ENCODE measurements at regions not wholly inside any gene's neighbourhood (a gene's known extent, or its start where the extent isn't known, plus 50 kb on each side); places are given as distances from the start of the nearest gene placed in this dataset.

DNA sequence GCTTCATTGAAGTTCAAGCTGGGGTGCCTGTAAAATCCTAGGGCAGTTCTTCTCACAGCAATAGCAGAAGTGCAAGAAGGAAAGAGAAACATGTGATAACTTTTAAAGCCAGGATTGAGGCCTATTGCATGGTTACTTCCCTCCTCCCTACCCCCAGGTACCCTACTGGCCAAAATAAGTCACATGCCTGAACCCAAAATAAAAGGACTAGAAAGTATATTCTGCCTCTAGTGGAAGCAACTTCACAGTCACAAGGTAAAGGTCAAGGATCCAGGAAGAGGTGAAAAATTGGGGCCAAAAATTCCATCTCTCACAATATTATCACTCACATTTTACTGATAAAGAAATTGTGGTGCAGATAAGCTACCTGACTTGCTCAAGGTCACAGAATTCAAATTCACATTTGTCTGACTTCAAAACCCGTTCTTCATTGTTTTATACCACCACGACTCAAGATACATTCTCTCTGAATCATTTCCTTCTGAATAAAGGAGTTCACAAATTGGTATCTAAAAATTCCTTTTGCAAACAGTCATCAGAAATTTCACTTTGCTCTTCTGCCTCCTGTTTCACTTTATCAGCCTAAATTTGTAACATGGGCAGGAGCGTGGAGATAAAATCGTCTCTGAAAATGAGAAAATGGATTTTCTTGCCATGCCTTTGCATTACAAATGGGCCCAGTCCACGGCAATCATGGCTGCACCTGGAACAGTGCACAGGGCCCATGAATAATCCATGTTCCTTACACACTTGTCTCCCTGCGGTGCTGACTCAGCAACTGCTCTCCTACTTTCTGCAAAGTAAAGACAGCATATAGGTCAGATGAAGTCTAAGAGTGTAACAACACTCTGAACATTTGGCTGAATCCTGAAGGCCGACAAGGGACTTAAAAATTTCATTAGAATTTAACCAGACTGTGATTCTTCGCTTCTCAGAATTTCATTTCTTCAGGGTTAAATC lies 485.3 kb upstream of the NFIA start:
- DNase-seq (ENCODE audit: low read depth in 1 of 2, low spot score in 2 of 2) (no peak), FAIRE-seq (no peak)
- WGBS, 2 experiments (ENCODE audit: extremely low coverage in 1 of 2, insufficient coverage in 1 of 2, insufficient read length in 1 of 2, insufficient replicate concordance in 2 of 2, low coverage in 1 of 2, low lambda C conversion rate in 2 of 2, missing lambda C conversion rate in 1 of 2), result 83% methylated on average over 8 of the region's 8 CpGs; no CpG with 5 or more reads in 1 of the 2 experiments
- Histone ChIP-seq H2BK12ac (ENCODE audit: low read depth, low read length) (no peak overlapping the region), H3K56ac (replicated peaks; ENCODE audit: insufficient read length, low read depth, low read length) (no peak overlapping the region), H3K9ac (replicated peaks in 1 of 4; ENCODE audit: extremely low read depth in 1 of 4, low read depth in 3 of 4, low read length in 3 of 4) (no peak overlapping the region), H4K91ac (replicated peaks; ENCODE audit: insufficient read length, low read length) (no peak overlapping the region), H2BK15ac (ENCODE audit: low read length) (no peak overlapping the region), H3K23me2 (ENCODE audit: low read depth, low read length) (no peaks in the 10 kb centered on the region; the same call in 1 of the 2 replicates), H3K4me3 (ENCODE audit: extremely low read depth in 1 of 4, insufficient read depth in 2 of 4, low read depth in 3 of 4, low read length in 4 of 4) (no peak overlapping the region), H3K9me3 (ENCODE audit: insufficient read depth in 2 of 2, low read depth in 1 of 2, low read length in 1 of 2) (peaks cover 0 to 3% of the 10 kb centered on the region in 2 experiments; a peak in 1 of 4 replicates), H2AK5ac (ENCODE audit: low read depth, low read length) (no peak overlapping the region), H2BK120ac (replicated peaks; ENCODE audit: low read depth, low read length) (no peak overlapping the region), H4K20me1 (replicated peaks in 1 of 2; ENCODE audit: control insufficient read depth in 1 of 2, insufficient read depth in 2 of 2, low read length in 2 of 2) (no peaks in the 10 kb centered on the region), H4K5ac (ENCODE audit: insufficient read length, low read depth, low read length) (no peak overlapping the region), H3K27ac (ENCODE audit: low read depth, low read length) (no peak overlapping the region), H3K14ac (ENCODE audit: insufficient read length) (no peak overlapping the region), H3K4me2 (ENCODE audit: insufficient read depth in 1 of 2, low read depth in 2 of 2, low read length in 2 of 2) (no peak overlapping the region), H3K79me2 (ENCODE audit: control insufficient read depth in 1 of 2, insufficient read depth in 2 of 2, low read length in 2 of 2) (no peaks in the 10 kb centered on the region), H3K79me1 (ENCODE audit: low read depth, low read length) (no peaks in the 10 kb centered on the region), H3K4me1 (replicated peaks in 1 of 4; ENCODE audit: control insufficient read depth in 3 of 4, insufficient read depth in 4 of 4, low read length in 3 of 4) (no peaks in the 10 kb centered on the region), H2BK5ac (ENCODE audit: low read depth, low read length) (no peak overlapping the region), H4K8ac (ENCODE audit: extremely low read depth, insufficient read depth, low read length) (no peak overlapping the region), H2BK20ac (ENCODE audit: low read length) (no peak overlapping the region), H3K4ac (replicated peaks; ENCODE audit: insufficient read length, low read depth, low read length) (no peak overlapping the region), H3K27me3 (replicated peaks in 1 of 4; ENCODE audit: control insufficient read depth in 3 of 4, extremely low read depth in 1 of 4, insufficient read depth in 3 of 4, low read length in 3 of 4) (no peaks in the 10 kb centered on the region), H3K36me3 (ENCODE audit: control insufficient read depth in 2 of 4, insufficient read depth in 4 of 4, low read length in 3 of 4) (no peaks in the 10 kb centered on the region), H3K18ac (ENCODE audit: extremely low read depth, low read length) (no peak overlapping the region), H2AFZ (ENCODE audit: low read length) (no peak overlapping the region), H3K23ac (ENCODE audit: insufficient read length) (no peak overlapping the region)
- POLR2A ChIA-PET (ENCODE audit: partially characterized antibody), result no interaction called here
- TF ChIP-seq, protein P1, sequence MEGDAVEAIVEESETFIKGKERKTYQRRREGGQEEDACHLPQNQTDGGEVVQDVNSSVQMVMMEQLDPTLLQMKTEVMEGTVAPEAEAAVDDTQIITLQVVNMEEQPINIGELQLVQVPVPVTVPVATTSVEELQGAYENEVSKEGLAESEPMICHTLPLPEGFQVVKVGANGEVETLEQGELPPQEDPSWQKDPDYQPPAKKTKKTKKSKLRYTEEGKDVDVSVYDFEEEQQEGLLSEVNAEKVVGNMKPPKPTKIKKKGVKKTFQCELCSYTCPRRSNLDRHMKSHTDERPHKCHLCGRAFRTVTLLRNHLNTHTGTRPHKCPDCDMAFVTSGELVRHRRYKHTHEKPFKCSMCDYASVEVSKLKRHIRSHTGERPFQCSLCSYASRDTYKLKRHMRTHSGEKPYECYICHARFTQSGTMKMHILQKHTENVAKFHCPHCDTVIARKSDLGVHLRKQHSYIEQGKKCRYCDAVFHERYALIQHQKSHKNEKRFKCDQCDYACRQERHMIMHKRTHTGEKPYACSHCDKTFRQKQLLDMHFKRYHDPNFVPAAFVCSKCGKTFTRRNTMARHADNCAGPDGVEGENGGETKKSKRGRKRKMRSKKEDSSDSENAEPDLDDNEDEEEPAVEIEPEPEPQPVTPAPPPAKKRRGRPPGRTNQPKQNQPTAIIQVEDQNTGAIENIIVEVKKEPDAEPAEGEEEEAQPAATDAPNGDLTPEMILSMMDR (IDR thresholded peaks at IDR 0.05; ENCODE audit: control extremely low read depth in 1 of 3, insufficient read depth in 1 of 3, low read depth in 1 of 3, low read length in 3 of 3), result peak in 2 of 3 experiments; percentile 4 to 32; a peak in 2 of 4 replicates
- TF ChIP-seq EP300 (IDR thresholded peaks at IDR 0.05; ENCODE audit: borderline replicate concordance in 1 of 2, low read depth in 2 of 2, low read length in 2 of 2), result no peak
- TF ChIP-seq MAFK (IDR thresholded peaks at IDR 0.05; ENCODE audit: low read depth, low read length), result peak; percentile 46; the same call in 1 of the 2 replicates
- TF ChIP-seq, protein P2, sequence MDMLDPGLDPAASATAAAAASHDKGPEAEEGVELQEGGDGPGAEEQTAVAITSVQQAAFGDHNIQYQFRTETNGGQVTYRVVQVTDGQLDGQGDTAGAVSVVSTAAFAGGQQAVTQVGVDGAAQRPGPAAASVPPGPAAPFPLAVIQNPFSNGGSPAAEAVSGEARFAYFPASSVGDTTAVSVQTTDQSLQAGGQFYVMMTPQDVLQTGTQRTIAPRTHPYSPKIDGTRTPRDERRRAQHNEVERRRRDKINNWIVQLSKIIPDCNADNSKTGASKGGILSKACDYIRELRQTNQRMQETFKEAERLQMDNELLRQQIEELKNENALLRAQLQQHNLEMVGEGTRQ (IDR thresholded peaks at IDR 0.05; ENCODE audit: low read length), result 0 out of 2 replicates have a peak, but pooled peaks have one; percentile 45
- CTCF ChIA-PET (ENCODE audit: partially characterized antibody), result interaction anchor here (1.1 to 1.7 kb wide), 2 partner anchors 8 to 19 kb away, joined by 3 read pairs; no protein-coding TSS in a partner anchor
